Muscle layer of duodenum (tissue), 2 donors: ENCODE measurements at regions not wholly inside any gene's neighbourhood (a gene's known extent, or its start where the extent isn't known, plus 50 kb on each side); places are given as distances from the start of the nearest gene placed in this dataset.

ENCODE experiments used
- H3K27ac ChIP-seq: one replicate; pipeline ENCODE4 v1.7.0; 2013; ENCODE audit warnings: mild to moderate bottlenecking, low read length
- H3K27me3 ChIP-seq: one replicate; pipeline ENCODE4 v1.7.0; 2013; ENCODE audit warnings: low read depth, mild to moderate bottlenecking, control low read depth, low read length
- H3K36me3 ChIP-seq, 2 donors: one replicate each; pipeline ENCODE4 v1.7.0; 2013; ENCODE audit warnings: low read length in 2 of 2, control low read depth in 1 of 2, mild to moderate bottlenecking in 1 of 2; ENCODE audit not compliant: insufficient read depth in 2 of 2, control insufficient read depth in 1 of 2
- H3K4me1 ChIP-seq, 2 donors: one replicate each; pipeline ENCODE4 v1.7.0; 2013; ENCODE audit warnings: low read length in 2 of 2, mild to moderate bottlenecking in 2 of 2, control low read depth in 1 of 2, moderate library complexity in 1 of 2; ENCODE audit not compliant: insufficient read depth in 2 of 2, control insufficient read depth in 1 of 2
- H3K4me3 ChIP-seq, 2 donors: one replicate each; pipeline ENCODE4 v1.7.0; 2013; ENCODE audit warnings: low read length in 2 of 2, low read depth in 1 of 2, mild to moderate bottlenecking in 1 of 2
- H3K9me3 ChIP-seq, 2 donors: one replicate each; pipeline ENCODE4 v1.7.0; 2013; ENCODE audit warnings: low read length in 2 of 2, control low read depth in 1 of 2, mild to moderate bottlenecking in 1 of 2; ENCODE audit not compliant: control insufficient read depth in 1 of 2
- donor health status: healthy.

DNA sequence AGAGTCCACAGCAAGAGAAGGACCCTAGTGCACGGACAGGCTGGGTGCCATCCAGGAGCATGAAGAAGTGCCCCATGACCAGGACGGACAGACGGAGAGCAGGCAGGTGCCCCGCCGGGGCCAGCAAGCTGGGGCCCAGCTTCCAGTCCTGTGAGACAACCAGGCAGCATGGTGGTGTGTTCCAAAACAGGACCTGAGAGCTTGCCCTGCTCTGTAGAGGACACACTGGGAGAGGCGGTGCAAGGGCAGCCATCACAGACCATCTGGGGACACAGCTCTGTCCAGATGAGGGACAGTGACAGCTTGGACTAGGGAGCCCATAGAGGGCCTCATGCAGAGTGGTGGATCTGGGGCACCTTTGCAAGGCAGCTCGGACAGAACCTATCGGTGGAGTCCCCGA, 279.8 kb downstream of the EIPR1 start:
- H3K27ac ChIP-seq = no peak overlapping the region
- no peaks in the 10 kb centered on the region for H3K36me3 ChIP-seq
- H3K4me3 ChIP-seq = no peak overlapping the region
- no peaks in the 10 kb centered on the region for H3K9me3 ChIP-seq
- H3K27me3 ChIP-seq = no peaks in the 10 kb centered on the region
- H3K4me1 ChIP-seq = no peaks in the 10 kb centered on the region

DNA sequence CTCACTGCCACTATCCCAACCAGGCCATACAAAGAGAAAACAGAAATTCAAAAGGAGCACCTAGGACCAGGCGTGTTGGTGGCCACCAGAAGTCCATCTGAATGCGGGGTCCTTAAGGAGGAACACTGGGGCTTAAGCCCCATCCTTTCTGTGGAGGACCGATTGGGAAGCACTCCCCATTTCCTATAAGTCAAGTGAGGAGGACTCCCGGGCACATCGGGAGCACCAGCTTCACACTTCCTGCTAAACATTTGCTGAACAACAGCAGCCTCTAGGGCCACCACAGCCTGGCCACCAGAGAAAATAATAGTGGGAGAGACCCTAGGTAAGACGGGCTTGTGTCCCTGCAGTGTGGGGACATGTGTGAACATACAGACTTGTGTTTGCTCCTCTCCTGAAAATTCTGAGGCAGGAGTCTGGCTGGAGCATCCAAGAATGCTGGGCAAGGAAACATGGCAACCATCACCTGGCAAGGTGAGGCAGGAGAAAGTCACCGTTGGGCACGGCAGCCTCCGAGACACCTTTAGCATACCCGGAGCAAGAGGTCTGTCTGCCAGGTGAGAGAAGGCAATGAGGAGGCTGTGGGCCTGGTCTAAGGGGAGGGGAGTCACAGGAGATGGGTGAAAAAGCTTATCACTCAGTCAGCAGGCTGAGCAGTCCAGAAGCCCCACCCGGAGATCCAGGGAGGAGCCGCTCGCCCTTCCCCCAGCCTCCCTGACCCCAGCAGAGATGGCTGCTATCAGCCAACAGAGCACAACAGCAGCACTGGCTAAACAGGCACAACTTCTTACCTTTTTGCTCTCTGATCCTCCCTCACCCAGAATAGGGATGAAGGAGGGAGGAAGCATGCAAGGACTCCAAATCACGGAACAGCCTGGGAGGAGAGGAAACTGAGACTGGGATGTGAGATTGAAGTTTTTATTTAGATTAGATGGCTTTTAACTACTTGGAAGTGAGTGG, 282.3 kb downstream of the EIPR1 start:
- Histone ChIP-seq H3K4me3 (no peak overlapping the region), H3K36me3 (no peaks in the 10 kb centered on the region), H3K4me1 (no peaks in the 10 kb centered on the region), H3K27me3 (no peaks in the 10 kb centered on the region), H3K9me3 (no peaks in the 10 kb centered on the region), H3K27ac (no peak overlapping the region)

DNA sequence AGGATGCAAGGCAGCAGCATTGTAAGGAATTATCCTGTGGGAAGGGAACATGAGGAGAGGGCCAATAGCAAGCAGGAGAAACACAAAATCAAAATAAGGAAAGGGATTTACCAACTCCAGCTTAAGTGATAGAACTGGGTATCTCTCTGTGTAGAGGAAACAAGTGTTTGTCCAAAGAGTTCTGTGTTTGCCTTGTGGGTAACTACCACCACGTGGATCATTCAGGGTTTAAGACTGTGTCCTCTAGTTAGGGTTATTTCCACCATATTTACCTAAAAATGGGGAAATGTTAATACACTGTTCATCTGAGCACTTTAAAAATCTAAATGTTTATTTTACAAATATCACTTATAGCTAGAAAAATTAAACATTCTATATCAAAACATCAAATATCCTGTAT, 283.3 kb downstream of the EIPR1 start:
- Histone ChIP-seq H3K9me3 (peaks cover under 1 to 4% of the 10 kb centered on the region in 2 donors), H3K27me3 (no peaks in the 10 kb centered on the region), H3K36me3 (no peaks in the 10 kb centered on the region), H3K27ac (no peak overlapping the region), H3K4me1 (no peaks in the 10 kb centered on the region), H3K4me3 (no peak overlapping the region)

GRCh38 chr2:3091696-3092095, 285.9 kb downstream of the EIPR1 start:
- no peaks in the 10 kb centered on the region for H3K4me1 ChIP-seq
- no peaks in the 10 kb centered on the region for H3K36me3 ChIP-seq
- no peaks in the 10 kb centered on the region for H3K27me3 ChIP-seq
- H3K4me3 ChIP-seq = no peak overlapping the region
- peaks cover 3 to 8% of the 10 kb centered on the region in 2 donors for H3K9me3 ChIP-seq
- no peak overlapping the region for H3K27ac ChIP-seq

DNA sequence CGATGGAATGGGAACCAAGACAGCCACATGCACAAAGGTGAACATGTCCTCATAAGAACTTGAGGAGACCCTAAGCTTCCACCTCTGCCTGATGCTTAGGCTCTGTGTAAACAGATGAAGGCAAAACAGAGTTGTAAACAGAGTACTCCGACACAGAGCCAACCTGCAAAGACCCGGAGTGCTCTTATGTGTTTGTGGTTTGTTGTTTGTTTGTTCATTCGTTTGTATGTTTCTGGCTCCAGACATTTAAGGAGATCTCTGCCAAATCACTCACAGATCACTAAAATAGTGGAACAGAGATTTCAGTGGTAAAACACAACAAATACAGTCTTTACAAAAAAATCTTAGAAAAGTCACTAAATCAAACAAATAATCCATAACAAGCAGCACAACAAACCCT, 294.9 kb downstream of the EIPR1 start:
- Histone ChIP-seq H3K36me3 (no peaks in the 10 kb centered on the region), H3K9me3 (no peaks in the 10 kb centered on the region), H3K27me3 (no peaks in the 10 kb centered on the region), H3K4me1 (no peaks in the 10 kb centered on the region), H3K4me3 (no peak overlapping the region), H3K27ac (no peak overlapping the region)

- Histone ChIP-seq H3K4me1 (no peaks in the 10 kb centered on the region), H3K36me3 (no peaks in the 10 kb centered on the region), H3K27ac (no peak overlapping the region), H3K27me3 (no peaks in the 10 kb centered on the region), H3K4me3 (no peak overlapping the region), H3K9me3 (no peaks in the 10 kb centered on the region)
These were observed 297.4 kb downstream of the EIPR1 start for GRCh38 chr2:3079959-3080948.

- H3K27me3 ChIP-seq = no peaks in the 10 kb centered on the region
- no peaks in the 10 kb centered on the region for H3K4me1 ChIP-seq
- no peaks in the 10 kb centered on the region for H3K9me3 ChIP-seq
- H3K27ac ChIP-seq = no peak overlapping the region
- no peaks in the 10 kb centered on the region for H3K36me3 ChIP-seq
- no peak overlapping the region for H3K4me3 ChIP-seq
These were observed 298.2 kb downstream of the EIPR1 start for GRCh38 chr2:3079466-3079865.

DNA sequence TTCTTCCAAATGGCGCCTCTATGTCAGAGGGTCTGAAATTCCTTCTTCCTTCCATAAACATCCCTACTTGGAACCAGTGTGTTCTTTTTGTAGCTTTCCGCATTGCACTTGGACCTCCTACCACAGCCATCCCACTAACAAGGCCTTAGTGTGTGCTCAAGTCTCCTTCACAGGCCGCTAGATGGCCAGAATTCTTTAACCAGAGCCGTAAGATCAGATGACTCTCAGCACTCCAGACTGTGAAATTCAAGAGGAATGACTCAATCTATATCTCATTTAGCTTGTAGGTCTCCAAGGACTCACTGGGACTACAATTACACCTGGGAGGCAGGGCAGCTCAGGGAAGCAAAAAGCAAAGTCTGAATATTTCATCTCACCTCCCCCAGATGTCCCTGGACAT, 298.9 kb downstream of the EIPR1 start:
- no peaks in the 10 kb centered on the region for H3K4me1 ChIP-seq
- no peaks in the 10 kb centered on the region for H3K9me3 ChIP-seq
- H3K4me3 ChIP-seq = no peak overlapping the region
- no peaks in the 10 kb centered on the region for H3K27me3 ChIP-seq
- H3K36me3 ChIP-seq = no peaks in the 10 kb centered on the region
- no peak overlapping the region for H3K27ac ChIP-seq

- H3K27ac ChIP-seq = no peak overlapping the region
- no peaks in the 10 kb centered on the region for H3K4me1 ChIP-seq
- H3K36me3 ChIP-seq = no peaks in the 10 kb centered on the region
- no peak overlapping the region for H3K4me3 ChIP-seq
- H3K9me3 ChIP-seq = no peaks in the 10 kb centered on the region
- H3K27me3 ChIP-seq = no peaks in the 10 kb centered on the region
These were observed 300.6 kb downstream of the EIPR1 start for GRCh38 chr2:3076848-3077642.

GRCh38 chr2:3075991-3076340, 301.7 kb downstream of the EIPR1 start:
- Histone ChIP-seq H3K4me1 (no peaks in the 10 kb centered on the region), H3K27me3 (no peaks in the 10 kb centered on the region), H3K27ac (no peak overlapping the region), H3K9me3 (no peaks in the 10 kb centered on the region), H3K4me3 (no peak overlapping the region), H3K36me3 (no peaks in the 10 kb centered on the region)
